ENCODE measurements at regions not wholly inside any gene's neighbourhood (a gene's known extent, or its start where the extent isn't known, plus 50 kb on each side); places are given as distances from the start of the nearest gene placed in this dataset.

DNA sequence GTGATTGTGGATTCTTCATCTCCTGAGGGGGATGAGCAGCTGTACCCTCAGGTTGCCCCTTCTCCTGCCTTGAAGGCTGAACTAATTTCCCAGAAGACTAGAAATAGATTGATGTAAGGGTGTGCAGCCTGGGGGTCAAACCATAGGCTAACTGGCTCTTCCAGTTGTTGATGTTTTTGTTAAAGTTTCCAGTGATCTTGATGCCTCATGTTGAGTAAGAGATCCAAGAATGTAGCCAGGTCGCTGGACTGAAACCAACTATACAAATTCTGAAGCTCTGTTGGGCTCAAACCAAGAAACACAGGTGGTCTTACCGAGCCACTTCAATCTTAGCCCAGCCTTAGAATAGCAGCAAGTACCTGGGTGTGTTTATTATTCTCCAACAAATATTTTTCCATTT is 391.8 kb downstream of the KLF5 start:
- TF ChIP-seq, protein P1, sequence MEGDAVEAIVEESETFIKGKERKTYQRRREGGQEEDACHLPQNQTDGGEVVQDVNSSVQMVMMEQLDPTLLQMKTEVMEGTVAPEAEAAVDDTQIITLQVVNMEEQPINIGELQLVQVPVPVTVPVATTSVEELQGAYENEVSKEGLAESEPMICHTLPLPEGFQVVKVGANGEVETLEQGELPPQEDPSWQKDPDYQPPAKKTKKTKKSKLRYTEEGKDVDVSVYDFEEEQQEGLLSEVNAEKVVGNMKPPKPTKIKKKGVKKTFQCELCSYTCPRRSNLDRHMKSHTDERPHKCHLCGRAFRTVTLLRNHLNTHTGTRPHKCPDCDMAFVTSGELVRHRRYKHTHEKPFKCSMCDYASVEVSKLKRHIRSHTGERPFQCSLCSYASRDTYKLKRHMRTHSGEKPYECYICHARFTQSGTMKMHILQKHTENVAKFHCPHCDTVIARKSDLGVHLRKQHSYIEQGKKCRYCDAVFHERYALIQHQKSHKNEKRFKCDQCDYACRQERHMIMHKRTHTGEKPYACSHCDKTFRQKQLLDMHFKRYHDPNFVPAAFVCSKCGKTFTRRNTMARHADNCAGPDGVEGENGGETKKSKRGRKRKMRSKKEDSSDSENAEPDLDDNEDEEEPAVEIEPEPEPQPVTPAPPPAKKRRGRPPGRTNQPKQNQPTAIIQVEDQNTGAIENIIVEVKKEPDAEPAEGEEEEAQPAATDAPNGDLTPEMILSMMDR (IDR thresholded peaks at IDR 0.05; ENCODE audit: insufficient read depth, low read depth, low read length), result no peak
- TF ChIP-seq EZH2 (IDR thresholded peaks at IDR 0.05; ENCODE audit: insufficient read depth, low read length), result no peak
